ENCODE measurements at regions not wholly inside any gene's neighbourhood (a gene's known extent, or its start where the extent isn't known, plus 50 kb on each side); places are given as distances from the start of the nearest gene placed in this dataset.

DNA sequence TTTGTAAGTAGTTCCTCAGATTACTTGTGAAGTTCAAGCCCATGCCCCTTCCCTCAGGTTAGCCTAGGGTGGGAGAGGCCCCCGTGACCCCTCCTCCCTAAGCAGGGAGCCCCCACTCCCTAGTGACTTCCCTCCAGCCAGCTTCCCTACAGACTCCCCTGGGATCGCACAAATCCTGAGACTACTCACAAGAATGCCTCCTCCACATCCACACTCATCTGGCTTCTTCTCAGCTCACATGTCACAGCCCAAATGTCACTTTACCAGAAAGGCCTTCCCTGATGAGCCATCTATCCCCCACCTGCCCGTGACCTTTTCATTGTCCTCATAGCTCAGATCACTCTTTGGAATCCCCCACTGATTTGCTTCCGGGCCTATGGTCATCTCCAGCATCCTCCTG lies 96.7 kb upstream of the ARAP3 start:
- Histone ChIP-seq H3K27ac (ENCODE audit: low read depth, low read length) (no peak overlapping the region), H3K4me1 (ENCODE audit: control insufficient read depth in 2 of 2, insufficient read depth in 2 of 2, low read length in 2 of 2) (no peaks in the 10 kb centered on the region), H3K36me3 (ENCODE audit: control insufficient read depth in 2 of 3, insufficient read depth in 3 of 3, low read length in 3 of 3) (no peaks in the 10 kb centered on the region), H3K27me3 (ENCODE audit: control insufficient read depth in 2 of 2, insufficient read depth in 2 of 2, low read length in 2 of 2) (no peaks in the 10 kb centered on the region), H3K4me3 (ENCODE audit: low read length) (no peak overlapping the region), H3K9me3 (ENCODE audit: control insufficient read depth in 2 of 3, low read length in 3 of 3) (no peaks in the 10 kb centered on the region)
- no peaks in the 10 kb centered on the region for H3K36me3 Mint-ChIP-seq
- peaks cover 0 to 12% (median 4%) of the 10 kb centered on the region in 5 donors for H3K27me3 Mint-ChIP-seq
- no peaks in the 10 kb centered on the region for H3K9me3 Mint-ChIP-seq
- CTCF ChIA-PET = no interaction called here
- intact Hi-C loops (cut with micrococcal nuclease) = no loop called here
- H3K27ac Mint-ChIP-seq = peak overlapping the region in 1 of 9 donors; percentile 25
- H3K4me3 Mint-ChIP-seq = no peak overlapping the region
- peaks cover 0 to 4% (median 0%) of the 10 kb centered on the region in 7 donors for H3K4me1 Mint-ChIP-seq
- DNase-seq = no peak
- POLR2A ChIA-PET = no interaction called here
- no peak for ATAC-seq

GRCh38 chr5:141778206-141778605 lies 96.2 kb upstream of the ARAP3 start:
- Mint-ChIP-seq H3K27me3 (peaks cover 0 to 12% (median 4%) of the 10 kb centered on the region in 5 donors), H3K36me3 (no peaks in the 10 kb centered on the region), H3K9me3 (no peaks in the 10 kb centered on the region), H3K4me3 (no peak overlapping the region), H3K4me1 (peaks cover 0 to 4% (median 0%) of the 10 kb centered on the region in 7 donors), H3K27ac (no peak overlapping the region)
- ATAC-seq (no peak), DNase-seq (no peak)
- no peak overlapping the region for H3K27ac ChIP-seq (ENCODE audit: low read depth, low read length)
- H3K36me3 ChIP-seq (ENCODE audit: control insufficient read depth in 2 of 3, insufficient read depth in 3 of 3, low read length in 3 of 3) = no peaks in the 10 kb centered on the region
- CTCF ChIA-PET = no interaction called here
- H3K4me3 ChIP-seq (ENCODE audit: low read length) = no peak overlapping the region
- H3K4me1 ChIP-seq (ENCODE audit: control insufficient read depth in 2 of 2, insufficient read depth in 2 of 2, low read length in 2 of 2) = no peaks in the 10 kb centered on the region
- intact Hi-C loops (cut with micrococcal nuclease) = no loop called here
- no peaks in the 10 kb centered on the region for H3K9me3 ChIP-seq (ENCODE audit: control insufficient read depth in 2 of 3, low read length in 3 of 3)
- POLR2A ChIA-PET = no interaction called here
- no peaks in the 10 kb centered on the region for H3K27me3 ChIP-seq (ENCODE audit: control insufficient read depth in 2 of 2, insufficient read depth in 2 of 2, low read length in 2 of 2)

GRCh38 chr5:141777711-141778110 lies 95.7 kb upstream of the ARAP3 start:
- ATAC-seq (no peak), DNase-seq (no peak)
- CTCF ChIA-PET = no interaction called here
- Histone ChIP-seq H3K27me3 (ENCODE audit: control insufficient read depth in 2 of 2, insufficient read depth in 2 of 2, low read length in 2 of 2) (no peaks in the 10 kb centered on the region), H3K27ac (ENCODE audit: low read depth, low read length) (no peak overlapping the region), H3K9me3 (ENCODE audit: control insufficient read depth in 2 of 3, low read length in 3 of 3) (no peaks in the 10 kb centered on the region), H3K4me3 (ENCODE audit: low read length) (no peak overlapping the region), H3K4me1 (ENCODE audit: control insufficient read depth in 2 of 2, insufficient read depth in 2 of 2, low read length in 2 of 2) (no peaks in the 10 kb centered on the region), H3K36me3 (ENCODE audit: control insufficient read depth in 2 of 3, insufficient read depth in 3 of 3, low read length in 3 of 3) (no peaks in the 10 kb centered on the region)
- Mint-ChIP-seq H3K4me3 (no peak overlapping the region), H3K27ac (no peak overlapping the region), H3K36me3 (no peaks in the 10 kb centered on the region), H3K4me1 (peaks cover 0 to 4% (median 0%) of the 10 kb centered on the region in 7 donors), H3K9me3 (no peaks in the 10 kb centered on the region), H3K27me3 (peaks cover 4 to 12% (median 4%) of the 10 kb centered on the region in 5 donors)
- intact Hi-C loops (cut with micrococcal nuclease) = no loop called here
- POLR2A ChIA-PET = no interaction called here

DNA sequence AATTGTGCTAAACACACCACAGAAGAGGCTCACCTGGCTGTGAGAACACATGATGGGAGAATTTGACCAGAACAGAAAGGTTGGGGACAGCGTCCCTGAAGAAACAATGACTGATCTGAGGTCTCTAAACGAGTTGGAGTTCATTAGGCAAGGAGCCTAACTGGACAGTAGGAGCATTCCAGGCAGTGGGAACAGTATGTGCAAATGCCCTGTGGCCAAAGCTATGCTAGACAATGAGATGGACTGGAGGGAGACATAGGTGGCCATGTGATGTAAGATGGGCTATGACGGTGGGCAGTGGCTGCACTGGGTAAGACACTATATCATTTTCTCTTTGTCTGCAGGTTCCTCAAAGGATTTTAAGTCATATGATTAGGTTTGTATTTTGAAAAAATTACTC lies 95.1 kb upstream of the ARAP3 start:
- ATAC-seq (no peak), DNase-seq (no peak)
- Mint-ChIP-seq H3K4me3 (no peak overlapping the region), H3K27ac (no peak overlapping the region), H3K4me1 (peaks cover 0 to 4% (median 0%) of the 10 kb centered on the region in 7 donors), H3K27me3 (peaks cover under 1 to 14% (median 9%) of the 10 kb centered on the region in 5 donors), H3K9me3 (no peaks in the 10 kb centered on the region), H3K36me3 (no peaks in the 10 kb centered on the region)
- H3K4me1 ChIP-seq (ENCODE audit: control insufficient read depth in 2 of 2, insufficient read depth in 2 of 2, low read length in 2 of 2) = no peaks in the 10 kb centered on the region
- no peak overlapping the region for H3K27ac ChIP-seq (ENCODE audit: low read depth, low read length)
- ChIA-PET POLR2A (no interaction called here), CTCF (no interaction called here)
- H3K9me3 ChIP-seq (ENCODE audit: control insufficient read depth in 2 of 3, low read length in 3 of 3) = no peaks in the 10 kb centered on the region
- H3K36me3 ChIP-seq (ENCODE audit: control insufficient read depth in 2 of 3, insufficient read depth in 3 of 3, low read length in 3 of 3) = no peaks in the 10 kb centered on the region
- H3K27me3 ChIP-seq (ENCODE audit: control insufficient read depth in 2 of 2, insufficient read depth in 2 of 2, low read length in 2 of 2) = no peaks in the 10 kb centered on the region
- H3K4me3 ChIP-seq (ENCODE audit: low read length) = no peak overlapping the region
- intact Hi-C loops (cut with micrococcal nuclease) = no loop called here

DNA sequence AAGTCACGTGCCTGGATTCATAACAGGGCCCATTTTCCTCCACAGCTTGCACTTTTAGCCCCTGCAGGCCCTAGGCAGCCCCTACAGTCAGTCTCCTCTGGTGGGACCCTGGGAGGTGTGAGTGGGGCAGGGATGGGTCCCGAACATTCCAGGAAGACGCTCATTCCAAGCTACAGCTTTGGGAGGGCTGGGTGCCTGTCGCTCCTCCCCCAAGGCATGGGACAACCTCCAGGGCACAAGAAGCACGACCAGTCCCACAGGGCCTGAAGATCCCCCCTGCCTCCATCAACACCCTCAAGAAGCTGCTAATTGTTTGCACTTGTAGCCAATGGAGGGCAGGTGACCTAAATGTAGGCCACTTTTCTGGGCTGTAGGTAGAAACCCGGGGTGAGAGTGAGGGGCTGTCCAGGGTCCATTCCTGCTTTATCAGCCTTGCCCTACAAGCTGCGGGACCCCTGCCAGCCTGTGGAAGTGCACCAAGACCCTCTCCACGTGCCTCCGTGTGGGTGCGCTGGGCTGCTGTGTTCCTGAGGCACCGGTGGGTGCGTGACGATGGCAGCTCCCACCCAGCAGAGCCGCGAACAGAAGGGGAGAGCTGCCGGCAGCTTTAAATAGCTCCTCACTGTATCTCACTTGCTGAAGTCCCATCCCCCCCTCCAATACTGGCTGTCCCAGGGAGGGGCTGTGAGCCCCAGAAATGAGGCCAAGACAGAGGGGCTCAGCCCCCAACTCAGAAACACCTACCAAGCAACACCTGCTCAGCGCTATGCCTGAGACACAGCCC lies 91.9 kb upstream of the ARAP3 start:
- Mint-ChIP-seq H3K27me3 (peaks cover 0 to 14% (median 11%) of the 10 kb centered on the region in 5 donors), H3K4me1 (peaks cover 0 to 4% (median 0%) of the 10 kb centered on the region in 7 donors), H3K4me3 (no peak overlapping the region), H3K36me3 (no peaks in the 10 kb centered on the region), H3K27ac (no peak overlapping the region), H3K9me3 (no peaks in the 10 kb centered on the region)
- Histone ChIP-seq H3K9me3 (ENCODE audit: control insufficient read depth in 2 of 3, low read length in 3 of 3) (no peaks in the 10 kb centered on the region), H3K4me3 (ENCODE audit: low read length) (no peak overlapping the region), H3K36me3 (ENCODE audit: control insufficient read depth in 2 of 3, insufficient read depth in 3 of 3, low read length in 3 of 3) (no peaks in the 10 kb centered on the region), H3K4me1 (ENCODE audit: control insufficient read depth in 2 of 2, insufficient read depth in 2 of 2, low read length in 2 of 2) (no peaks in the 10 kb centered on the region), H3K27ac (ENCODE audit: low read depth, low read length) (no peak overlapping the region), H3K27me3 (ENCODE audit: control insufficient read depth in 2 of 2, insufficient read depth in 2 of 2, low read length in 2 of 2) (no peaks in the 10 kb centered on the region)
- DNase-seq (no peak), ATAC-seq (no peak)
- ChIA-PET CTCF (no interaction called here), POLR2A (no interaction called here)
- intact Hi-C loops (cut with micrococcal nuclease) = no loop called here

- no peaks in the 10 kb centered on the region for H3K27me3 ChIP-seq (ENCODE audit: control insufficient read depth in 2 of 2, insufficient read depth in 2 of 2, low read length in 2 of 2)
- H3K9me3 ChIP-seq (ENCODE audit: control insufficient read depth in 2 of 3, low read length in 3 of 3) = no peaks in the 10 kb centered on the region
- Mint-ChIP-seq H3K9me3 (peaks cover 0 to 3% (median 0%) of the 10 kb centered on the region in 11 donors), H3K36me3 (no peaks in the 10 kb centered on the region), H3K4me1 (peaks cover 0 to 2% (median 0%) of the 10 kb centered on the region in 7 donors), H3K27me3 (peaks cover 0 to 14% (median 9%) of the 10 kb centered on the region in 5 donors), H3K4me3 (no peak overlapping the region), H3K27ac (peak overlapping the region in 1 of 9 donors; percentile 22)
- H3K4me1 ChIP-seq (ENCODE audit: control insufficient read depth in 2 of 2, insufficient read depth in 2 of 2, low read length in 2 of 2) = no peaks in the 10 kb centered on the region
- DNase-seq (no peak), ATAC-seq (no peak)
- intact Hi-C loops (cut with micrococcal nuclease) = no loop called here
- ChIA-PET POLR2A (no interaction called here), CTCF (no interaction called here)
- no peaks in the 10 kb centered on the region for H3K36me3 ChIP-seq (ENCODE audit: control insufficient read depth in 2 of 3, insufficient read depth in 3 of 3, low read length in 3 of 3)
- H3K27ac ChIP-seq (ENCODE audit: low read depth, low read length) = no peak overlapping the region
- no peak overlapping the region for H3K4me3 ChIP-seq (ENCODE audit: low read length)
Observed at GRCh38 chr5:141772281-141772680, 90.3 kb upstream of the ARAP3 start.

GRCh38 chr5:141771562-141771961 lies 89.5 kb upstream of the ARAP3 start:
- Histone ChIP-seq H3K27me3 (ENCODE audit: control insufficient read depth in 2 of 2, insufficient read depth in 2 of 2, low read length in 2 of 2) (no peaks in the 10 kb centered on the region), H3K4me3 (ENCODE audit: low read length) (no peak overlapping the region), H3K9me3 (ENCODE audit: control insufficient read depth in 2 of 3, low read length in 3 of 3) (no peaks in the 10 kb centered on the region), H3K27ac (ENCODE audit: low read depth, low read length) (no peak overlapping the region), H3K4me1 (ENCODE audit: control insufficient read depth in 2 of 2, insufficient read depth in 2 of 2, low read length in 2 of 2) (no peaks in the 10 kb centered on the region), H3K36me3 (ENCODE audit: control insufficient read depth in 2 of 3, insufficient read depth in 3 of 3, low read length in 3 of 3) (no peaks in the 10 kb centered on the region)
- ChIA-PET POLR2A (no interaction called here), CTCF (no interaction called here)
- Mint-ChIP-seq H3K36me3 (no peaks in the 10 kb centered on the region), H3K27ac (no peak overlapping the region), H3K27me3 (peaks cover 0 to 14% (median 5%) of the 10 kb centered on the region in 5 donors), H3K4me1 (peaks cover 0 to 2% (median 0%) of the 10 kb centered on the region in 7 donors), H3K4me3 (no peak overlapping the region), H3K9me3 (peaks cover 0 to 3% (median 0%) of the 10 kb centered on the region in 11 donors)
- no peak for DNase-seq
- no peak for ATAC-seq
- intact Hi-C loops (cut with micrococcal nuclease) = no loop called here

Measured in naive thymus-derived CD4-positive, alpha-beta T cell (primary cell).